ENCODE measurements at regions not wholly inside any gene's neighbourhood (a gene's known extent, or its start where the extent isn't known, plus 50 kb on each side); places are given as distances from the start of the nearest gene placed in this dataset.

DNA sequence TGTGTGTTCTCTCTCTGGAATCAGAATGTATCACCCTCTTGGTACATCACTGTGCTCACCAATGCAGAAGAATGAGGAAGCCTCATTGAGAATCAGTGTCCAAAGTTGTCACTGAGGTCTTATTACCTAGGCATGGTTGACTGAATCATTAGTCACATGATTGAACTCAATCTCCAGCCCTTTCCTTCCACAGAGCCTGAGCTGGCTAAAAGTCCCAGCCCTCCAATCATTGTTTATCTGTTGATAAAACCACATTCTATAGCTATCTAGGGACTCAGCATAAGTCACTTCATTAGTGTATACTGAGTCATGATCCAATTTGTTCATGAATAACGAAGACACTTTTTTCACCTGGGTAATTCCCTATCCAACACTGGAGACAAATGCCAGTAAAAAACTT, 396.8 kb downstream of the TRAM1L1 start:
- H3K9me3 Mint-ChIP-seq: no peaks in the 10 kb centered on the region; a peak in 1 of 5 replicates
- H3K14ac ChIP-seq (ENCODE audit: insufficient read depth, low read length): no peak overlapping the region
- no peaks in the 10 kb centered on the region for H3K79me2 ChIP-seq (ENCODE audit: insufficient read depth, low read length)
- no peaks in the 10 kb centered on the region for H3K27me3 Mint-ChIP-seq (ENCODE audit: low read depth)
- H2AK5ac ChIP-seq (ENCODE audit: insufficient read length, low read length): no peak overlapping the region
- no peak overlapping the region for H2BK12ac ChIP-seq (ENCODE audit: insufficient read length, low read depth, low read length)
- no peaks in the 10 kb centered on the region for H3K79me1 ChIP-seq (ENCODE audit: insufficient read depth, low read depth, low read length, poor library complexity, severe bottlenecking)
- TF ChIP-seq, protein P1, sequence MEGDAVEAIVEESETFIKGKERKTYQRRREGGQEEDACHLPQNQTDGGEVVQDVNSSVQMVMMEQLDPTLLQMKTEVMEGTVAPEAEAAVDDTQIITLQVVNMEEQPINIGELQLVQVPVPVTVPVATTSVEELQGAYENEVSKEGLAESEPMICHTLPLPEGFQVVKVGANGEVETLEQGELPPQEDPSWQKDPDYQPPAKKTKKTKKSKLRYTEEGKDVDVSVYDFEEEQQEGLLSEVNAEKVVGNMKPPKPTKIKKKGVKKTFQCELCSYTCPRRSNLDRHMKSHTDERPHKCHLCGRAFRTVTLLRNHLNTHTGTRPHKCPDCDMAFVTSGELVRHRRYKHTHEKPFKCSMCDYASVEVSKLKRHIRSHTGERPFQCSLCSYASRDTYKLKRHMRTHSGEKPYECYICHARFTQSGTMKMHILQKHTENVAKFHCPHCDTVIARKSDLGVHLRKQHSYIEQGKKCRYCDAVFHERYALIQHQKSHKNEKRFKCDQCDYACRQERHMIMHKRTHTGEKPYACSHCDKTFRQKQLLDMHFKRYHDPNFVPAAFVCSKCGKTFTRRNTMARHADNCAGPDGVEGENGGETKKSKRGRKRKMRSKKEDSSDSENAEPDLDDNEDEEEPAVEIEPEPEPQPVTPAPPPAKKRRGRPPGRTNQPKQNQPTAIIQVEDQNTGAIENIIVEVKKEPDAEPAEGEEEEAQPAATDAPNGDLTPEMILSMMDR (conservative IDR thresholded peaks at IDR 0.05): no peak
- no peak overlapping the region for H4K8ac ChIP-seq (replicated peaks; ENCODE audit: insufficient read length, low read depth, low read length)
- H3K4me1 Mint-ChIP-seq: peaks cover 0 to 2% of the 10 kb centered on the region in 2 experiments; a peak in 1 of 4 replicates
- H3K9ac ChIP-seq (ENCODE audit: extremely low read depth, insufficient read length, low read length): no peak overlapping the region
- no peak overlapping the region for H3T11ph ChIP-seq (ENCODE audit: low read length)
- no peak overlapping the region for H2BK15ac ChIP-seq (ENCODE audit: low read depth, low read length)
- H3K18ac ChIP-seq (ENCODE audit: insufficient read length, low read depth, low read length): no peak overlapping the region
- no peak overlapping the region for H3K4me2 ChIP-seq (ENCODE audit: insufficient read depth, insufficient read length, low read length)
- H2AFZ ChIP-seq (ENCODE audit: low read length): no peak overlapping the region
- H3K56ac ChIP-seq (ENCODE audit: insufficient read length, low read depth, low read length): no peak overlapping the region
- no peak overlapping the region for H4K91ac ChIP-seq (ENCODE audit: insufficient read length, low read depth, low read length)
- no peak overlapping the region for H3K4me3 Mint-ChIP-seq
- DNase-seq: no peak
- H3K23me2 ChIP-seq (ENCODE audit: insufficient read length, low read depth, low read length, poor library complexity, severe bottlenecking): no peaks in the 10 kb centered on the region
- H3K4ac ChIP-seq (ENCODE audit: low read depth, low read length): no peak overlapping the region
- no peak overlapping the region for H2BK120ac ChIP-seq (ENCODE audit: low read depth, low read length, poor library complexity, severe bottlenecking)
- H3K27me3 ChIP-seq (ENCODE audit: insufficient read depth, low read length): no peaks in the 10 kb centered on the region
- H4K5ac ChIP-seq (ENCODE audit: insufficient read length, low read depth, low read length): no peak overlapping the region
- no peaks in the 10 kb centered on the region for H3K9me3 ChIP-seq (ENCODE audit: control insufficient read depth, low read depth, low read length)
- no peaks in the 10 kb centered on the region; a peak in 1 of 7 replicates for H3K36me3 Mint-ChIP-seq (ENCODE audit: insufficient read depth in 1 of 3, low read depth in 3 of 3)
- H4K20me1 ChIP-seq (ENCODE audit: control insufficient read depth, insufficient read depth, insufficient read length): no peaks in the 10 kb centered on the region
- H3K27ac Mint-ChIP-seq: no peak overlapping the region
- no peak overlapping the region for H3K27ac ChIP-seq (ENCODE audit: insufficient read length, low read depth, low read length)
- no peak overlapping the region for H3K23ac ChIP-seq (ENCODE audit: insufficient read length, low read depth, low read length)
- no peak overlapping the region for H2BK5ac ChIP-seq (ENCODE audit: insufficient read length, low read length)
- H2BK20ac ChIP-seq (ENCODE audit: low read depth, low read length, poor library complexity, severe bottlenecking): no peak overlapping the region
- no CpG with 5 or more reads among the region's 1 CpG for WGBS (ENCODE audit: extremely low coverage, insufficient read length, low lambda C conversion rate)
- no peaks in the 10 kb centered on the region for H3K4me1 ChIP-seq (ENCODE audit: insufficient read depth, low read length)
